HG02678 (cell line): ENCODE measurements at regions not wholly inside any gene's neighbourhood (a gene's known extent, or its start where the extent isn't known, plus 50 kb on each side); places are given as distances from the start of the nearest gene placed in this dataset.
"Not testable (repeated sequence)": the region's sequence is repeated elsewhere in the genome, so short reads cannot be mapped to it uniquely, and the experiment has no call there.

Experiments used
- ATAC-seq: cut with Tn5 transposase; IDR thresholded peaks from one replicate; pipeline ENCODE4 v1.9.1; 2021; ENCODE audit warnings: mild to moderate bottlenecking, moderate library complexity; ENCODE audit not compliant: unreplicated experiment

GRCh38 chr2:176790468-176790867 is 422.1 kb upstream of the HNRNPA3 start:
- no peak for ATAC-seq

GRCh38 chr2:176793792-176794191 is 418.8 kb upstream of the HNRNPA3 start:
- no peak for ATAC-seq

- no peak for ATAC-seq
Observed at GRCh38 chr2:176794392-176794791, 418.2 kb upstream of the HNRNPA3 start.

GRCh38 chr2:176795823-176796222 is 416.8 kb upstream of the HNRNPA3 start:
- no peak for ATAC-seq

- ATAC-seq = not testable (repeated sequence)
Observed at GRCh38 chr2:176796677-176797076, 415.9 kb upstream of the HNRNPA3 start.

- ATAC-seq = no peak
Observed at GRCh38 chr2:176804392-176804791, 408.2 kb upstream of the HNRNPA3 start.

GRCh38 chr2:176805345-176805744 is 407.2 kb upstream of the HNRNPA3 start:
- ATAC-seq = no peak

- no peak for ATAC-seq
Observed at GRCh38 chr2:176812246-176812775, 400.3 kb upstream of the HNRNPA3 start.

- no peak for ATAC-seq
Observed at GRCh38 chr2:176813156-176813555, 399.4 kb upstream of the HNRNPA3 start.

GRCh38 chr2:176813621-176814049 is 399.0 kb upstream of the HNRNPA3 start:
- no peak for ATAC-seq

GRCh38 chr2:176814274-176814673 is 398.3 kb upstream of the HNRNPA3 start:
- ATAC-seq = no peak

GRCh38 chr2:176814740-176815367 is 397.7 kb upstream of the HNRNPA3 start:
- peak; percentile 65 for ATAC-seq

- ATAC-seq = no peak
Observed at GRCh38 chr2:176817061-176817565, 395.5 kb upstream of the HNRNPA3 start.

- ATAC-seq = no peak
Observed at GRCh38 chr2:176818076-176818475, 394.5 kb upstream of the HNRNPA3 start.

- ATAC-seq = no peak
Observed at GRCh38 chr2:176818617-176819016, 394.0 kb upstream of the HNRNPA3 start.

- ATAC-seq = no peak
Observed at GRCh38 chr2:176819306-176819705, 393.3 kb upstream of the HNRNPA3 start.

GRCh38 chr2:176820371-176820932 is 392.1 kb upstream of the HNRNPA3 start:
- no peak for ATAC-seq

GRCh38 chr2:176821350-176821749 is 391.2 kb upstream of the HNRNPA3 start:
- no peak for ATAC-seq

- ATAC-seq = no peak
Observed at GRCh38 chr2:176822060-176822459, 390.5 kb upstream of the HNRNPA3 start.

- ATAC-seq = no peak
Observed at GRCh38 chr2:176826356-176826755, 386.2 kb upstream of the HNRNPA3 start.

GRCh38 chr2:176826984-176827668 is 385.5 kb upstream of the HNRNPA3 start:
- no peak for ATAC-seq

- ATAC-seq = peak; percentile 49
Observed at GRCh38 chr2:176830362-176830761, 382.2 kb upstream of the HNRNPA3 start.
